Transverse colon (tissue), 3 donors: ENCODE measurements at regions not wholly inside any gene's neighbourhood (a gene's known extent, or its start where the extent isn't known, plus 50 kb on each side); places are given as distances from the start of the nearest gene placed in this dataset.

Experiments
- POLR2A ChIP-seq: fragments of 450-650 bp; IDR thresholded peaks from one replicate; pipeline ENCODE4 v1.6.1; 2016; ENCODE audit warnings: antibody characterized with exemption, mild to moderate bottlenecking, moderate library complexity
- TF ChIP-seq, protein P1 (sequence below), 5 experiments: fragments of 200-600 bp in 3 of 5; fragments of 450-650 bp in 2 of 5; sonication (generic) in 3 of 5; IDR thresholded peaks; 1 replicate in 2 of 5; 2 replicates in 3 of 5; pipeline ENCODE4 v1.5.1; 2016 to 2017; ENCODE audit warnings: antibody characterized with exemption in 5 of 5, inconsistent platforms in 3 of 5, mild to moderate bottlenecking in 2 of 5, moderate library complexity in 1 of 5

DNA sequence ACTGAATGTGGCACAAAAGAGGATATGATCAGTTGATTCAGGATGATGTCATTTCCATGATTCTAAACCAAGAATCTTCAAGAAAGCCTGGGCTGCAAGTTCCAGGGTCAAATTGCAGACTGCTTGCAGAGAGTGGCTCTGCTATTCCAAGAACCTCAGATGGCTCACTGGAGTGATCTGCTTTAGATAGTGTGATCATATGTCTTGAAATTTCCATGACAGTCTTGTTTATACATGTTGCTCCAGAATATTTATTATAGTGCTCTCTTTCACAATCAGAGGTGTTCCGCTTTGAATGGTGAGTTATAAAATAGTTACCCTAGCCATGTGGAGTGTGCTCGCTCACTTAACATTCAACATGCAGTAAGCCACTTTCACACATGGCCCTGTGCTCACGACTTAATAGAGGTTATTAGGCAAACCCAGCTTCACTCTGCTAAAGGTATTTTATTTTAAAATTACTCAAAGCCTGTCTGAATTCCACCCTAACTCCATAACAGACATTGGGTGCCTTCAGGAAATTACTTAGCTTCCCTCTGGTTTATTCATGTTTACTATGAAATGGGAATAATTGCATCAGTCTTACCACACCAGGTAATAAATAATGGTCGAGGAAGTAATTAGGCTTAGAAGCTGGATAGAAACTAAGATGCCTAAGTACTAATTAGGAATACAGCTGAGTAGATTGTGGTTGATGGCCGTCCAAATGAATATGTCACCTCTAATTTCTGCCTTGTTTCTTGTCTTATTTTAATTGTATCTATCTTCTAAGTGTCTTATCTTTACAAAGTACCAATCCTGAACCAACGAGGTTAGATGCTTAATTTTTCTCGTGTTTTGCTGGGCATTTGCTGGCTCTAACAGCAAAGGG lies 187.9 kb downstream of the ETS1 start:
- TF ChIP-seq, protein P1, sequence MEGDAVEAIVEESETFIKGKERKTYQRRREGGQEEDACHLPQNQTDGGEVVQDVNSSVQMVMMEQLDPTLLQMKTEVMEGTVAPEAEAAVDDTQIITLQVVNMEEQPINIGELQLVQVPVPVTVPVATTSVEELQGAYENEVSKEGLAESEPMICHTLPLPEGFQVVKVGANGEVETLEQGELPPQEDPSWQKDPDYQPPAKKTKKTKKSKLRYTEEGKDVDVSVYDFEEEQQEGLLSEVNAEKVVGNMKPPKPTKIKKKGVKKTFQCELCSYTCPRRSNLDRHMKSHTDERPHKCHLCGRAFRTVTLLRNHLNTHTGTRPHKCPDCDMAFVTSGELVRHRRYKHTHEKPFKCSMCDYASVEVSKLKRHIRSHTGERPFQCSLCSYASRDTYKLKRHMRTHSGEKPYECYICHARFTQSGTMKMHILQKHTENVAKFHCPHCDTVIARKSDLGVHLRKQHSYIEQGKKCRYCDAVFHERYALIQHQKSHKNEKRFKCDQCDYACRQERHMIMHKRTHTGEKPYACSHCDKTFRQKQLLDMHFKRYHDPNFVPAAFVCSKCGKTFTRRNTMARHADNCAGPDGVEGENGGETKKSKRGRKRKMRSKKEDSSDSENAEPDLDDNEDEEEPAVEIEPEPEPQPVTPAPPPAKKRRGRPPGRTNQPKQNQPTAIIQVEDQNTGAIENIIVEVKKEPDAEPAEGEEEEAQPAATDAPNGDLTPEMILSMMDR (IDR thresholded peaks at IDR 0.05), result no peak
- no peak for TF ChIP-seq POLR2A
